Prostate gland (tissue), 2 donors: ENCODE measurements at regions not wholly inside any gene's neighbourhood (a gene's known extent, or its start where the extent isn't known, plus 50 kb on each side); places are given as distances from the start of the nearest gene placed in this dataset.

Experiments
- DNase-seq: peaks from one replicate; pipeline ENCODE4 v3.0.0-alpha.2; 2019; ENCODE audit warnings: low spot score
- H3K27ac ChIP-seq, 2 donors: fragments of 200-600 bp; sonication (generic); 2 replicates each; pipeline ENCODE4 v1.5.1; 2017 to 2019
- H3K27me3 ChIP-seq: fragments of 200-600 bp; sonication (generic); replicated peaks from 2 replicates; pipeline ENCODE4 v1.5.1; 2019; ENCODE audit not compliant: insufficient read depth
- H3K36me3 ChIP-seq, 2 donors: fragments of 200-600 bp; sonication (generic); 1 replicate in 1 of 2; 2 replicates in 1 of 2; pipeline versions ENCODE4 v1.5.1 to v1.8.1; 2017 to 2019
- H3K4me1 ChIP-seq: fragments of 200-600 bp; sonication (generic); replicated peaks from 2 replicates; pipeline ENCODE4 v1.5.1; 2019
- H3K4me3 ChIP-seq, 2 donors: fragments of 200-600 bp; sonication (generic); 2 replicates each; pipeline ENCODE4 v1.5.1; 2017 to 2019
- H3K9me3 ChIP-seq: fragments of 200-600 bp; sonication (generic); 2 replicates; pipeline ENCODE4 v1.5.1; 2017
- POLR2A ChIP-seq: fragments of 450-650 bp; IDR thresholded peaks from one replicate; pipeline ENCODE4 v1.6.1; 2016; ENCODE audit warnings: antibody characterized with exemption, mild to moderate bottlenecking
- POLR2AphosphoS5 ChIP-seq: sonication (generic); formaldehyde crosslinking; IDR thresholded peaks from one replicate; pipeline ENCODE4 v1.6.1; 2017; ENCODE audit warnings: antibody characterized with exemption
- WGBS: methylation state at CpG from one replicate; pipeline ENCODE4 v1.1.5; 2018; 5-methylcytosine and 5-hydroxymethylcytosine counted together
- intact Hi-C: fragments of 100-400 bp; cut with DNase I; formaldehyde crosslinking; loops from one replicate; pipeline ENCODE4 v1.14.2; 2022
- TF ChIP-seq, protein P1 (sequence below), 4 experiments: fragments of 200-600 bp in 2 of 4; fragments of 450-650 bp in 2 of 4; sonication (generic) in 2 of 4; IDR thresholded peaks; 1 replicate in 3 of 4; 2 replicates in 1 of 4; pipeline ENCODE4 v1.5.1; 2016 to 2019; ENCODE audit warnings: antibody characterized with exemption in 4 of 4, mild to moderate bottlenecking in 2 of 4, moderate library complexity in 2 of 4

DNA sequence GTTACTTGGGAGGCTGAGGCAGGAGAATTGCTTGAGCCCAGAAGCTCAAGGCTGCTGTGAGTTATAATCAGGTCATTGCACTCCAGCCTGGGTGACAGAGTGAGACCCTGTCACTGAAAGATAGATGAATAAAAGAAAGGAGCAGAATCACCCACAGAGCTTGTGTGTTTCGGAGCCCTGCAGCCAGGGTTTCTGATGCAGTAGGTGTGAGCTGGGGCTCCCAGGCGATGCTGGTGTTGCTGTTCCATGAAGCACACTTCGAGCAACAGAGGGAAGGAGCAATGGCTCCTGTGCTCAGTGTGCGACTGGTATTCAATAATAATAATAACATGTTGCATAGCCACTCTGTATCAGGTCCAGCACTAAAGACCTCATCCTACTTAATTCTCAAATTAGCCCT, 197.5 kb upstream of the CST7 start:
- no peaks in the 10 kb centered on the region for H3K36me3 ChIP-seq
- intact Hi-C loops: no loop called here
- no peaks in the 10 kb centered on the region for H3K9me3 ChIP-seq
- no peak for TF ChIP-seq POLR2AphosphoS5
- TF ChIP-seq, protein P1, sequence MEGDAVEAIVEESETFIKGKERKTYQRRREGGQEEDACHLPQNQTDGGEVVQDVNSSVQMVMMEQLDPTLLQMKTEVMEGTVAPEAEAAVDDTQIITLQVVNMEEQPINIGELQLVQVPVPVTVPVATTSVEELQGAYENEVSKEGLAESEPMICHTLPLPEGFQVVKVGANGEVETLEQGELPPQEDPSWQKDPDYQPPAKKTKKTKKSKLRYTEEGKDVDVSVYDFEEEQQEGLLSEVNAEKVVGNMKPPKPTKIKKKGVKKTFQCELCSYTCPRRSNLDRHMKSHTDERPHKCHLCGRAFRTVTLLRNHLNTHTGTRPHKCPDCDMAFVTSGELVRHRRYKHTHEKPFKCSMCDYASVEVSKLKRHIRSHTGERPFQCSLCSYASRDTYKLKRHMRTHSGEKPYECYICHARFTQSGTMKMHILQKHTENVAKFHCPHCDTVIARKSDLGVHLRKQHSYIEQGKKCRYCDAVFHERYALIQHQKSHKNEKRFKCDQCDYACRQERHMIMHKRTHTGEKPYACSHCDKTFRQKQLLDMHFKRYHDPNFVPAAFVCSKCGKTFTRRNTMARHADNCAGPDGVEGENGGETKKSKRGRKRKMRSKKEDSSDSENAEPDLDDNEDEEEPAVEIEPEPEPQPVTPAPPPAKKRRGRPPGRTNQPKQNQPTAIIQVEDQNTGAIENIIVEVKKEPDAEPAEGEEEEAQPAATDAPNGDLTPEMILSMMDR (IDR thresholded peaks at IDR 0.05): no peak
- no peak for TF ChIP-seq POLR2A
- no peak overlapping the region for H3K4me3 ChIP-seq
- DNase-seq: no peak
- no peak overlapping the region for H3K27ac ChIP-seq
- no peaks in the 10 kb centered on the region for H3K4me1 ChIP-seq
- WGBS: 97% methylated on average over 4 of the region's 4 CpGs
- H3K27me3 ChIP-seq: no peaks in the 10 kb centered on the region

DNA sequence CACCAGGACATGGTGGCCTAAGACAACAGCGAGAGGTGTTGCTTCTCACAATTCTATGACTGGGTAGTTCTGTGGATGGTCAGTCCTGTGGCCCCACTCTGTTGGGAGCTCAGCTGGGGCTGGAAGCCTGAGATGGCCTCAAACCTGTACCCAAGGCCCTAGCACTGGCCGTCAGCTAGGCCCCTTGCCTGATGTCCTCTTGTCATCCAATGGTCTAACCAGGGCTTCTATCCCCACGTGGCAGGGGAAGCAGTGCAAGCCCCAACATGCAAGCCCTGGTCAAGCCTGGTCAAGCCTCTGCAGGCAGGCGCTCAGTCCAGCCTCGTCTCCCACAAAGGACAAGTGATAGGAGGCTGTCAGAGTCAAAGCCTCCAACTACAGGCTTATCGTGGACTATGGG, 196.5 kb upstream of the CST7 start:
- H3K27ac ChIP-seq: no peak overlapping the region
- no peaks in the 10 kb centered on the region for H3K4me1 ChIP-seq
- no peaks in the 10 kb centered on the region for H3K9me3 ChIP-seq
- DNase-seq: no peak
- no peak overlapping the region for H3K4me3 ChIP-seq
- intact Hi-C loops: no loop called here
- H3K36me3 ChIP-seq: no peaks in the 10 kb centered on the region
- H3K27me3 ChIP-seq: no peaks in the 10 kb centered on the region
- WGBS: 82% methylated on average over 4 of the region's 6 CpGs
- TF ChIP-seq, protein P1 (IDR thresholded peaks at IDR 0.05): no peak
- TF ChIP-seq POLR2AphosphoS5: no peak
- no peak for TF ChIP-seq POLR2A

DNA sequence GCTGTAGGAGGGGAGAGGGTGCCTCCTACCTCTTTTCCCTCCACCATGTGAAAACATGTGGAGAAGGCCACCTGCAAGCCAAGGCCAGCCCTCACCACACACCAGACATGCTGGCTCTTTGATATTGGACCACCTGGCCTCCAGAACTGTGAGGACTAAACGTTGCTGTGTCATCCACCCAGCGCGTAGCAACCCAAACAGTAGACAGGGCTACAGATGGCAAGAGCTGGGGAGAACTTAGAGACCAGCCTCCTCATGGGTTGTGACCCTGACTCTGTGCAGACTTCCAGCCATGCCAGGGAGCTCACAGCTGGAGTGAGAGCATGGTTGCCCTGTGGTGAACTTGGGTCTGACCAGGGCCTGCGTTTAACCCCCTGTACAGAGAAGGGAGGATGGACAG, 195.9 kb upstream of the CST7 start:
- intact Hi-C loops: no loop called here
- no peak for DNase-seq
- 95% methylated on average over 3 of the region's 4 CpGs for WGBS

DNA sequence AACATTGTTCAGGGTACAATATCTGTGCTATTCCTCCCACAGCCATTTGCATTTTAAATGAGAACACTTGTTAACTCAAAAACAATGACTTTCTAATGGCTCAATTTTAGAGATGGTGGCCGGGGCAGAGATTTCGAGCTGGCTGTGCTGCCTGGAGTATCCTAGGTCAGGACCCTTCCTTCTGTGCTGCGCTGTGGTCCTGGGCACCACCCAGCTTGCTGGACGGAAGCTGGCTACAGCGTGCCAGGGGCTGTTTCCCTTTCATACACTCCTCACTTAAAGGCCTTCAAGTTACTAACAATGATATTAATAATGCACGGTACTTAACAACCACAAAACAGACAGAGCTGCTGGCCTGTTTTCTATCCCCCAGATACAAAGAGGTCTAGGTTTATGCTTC, 194.4 kb upstream of the CST7 start:
- WGBS: 84% methylated on average over 6 of the region's 6 CpGs
- TF ChIP-seq, protein P1 (IDR thresholded peaks at IDR 0.05): no peak
- TF ChIP-seq POLR2AphosphoS5: no peak
- TF ChIP-seq POLR2A: no peak
- no peak overlapping the region for H3K4me3 ChIP-seq
- intact Hi-C loops: no loop called here
- no peak for DNase-seq
- no peaks in the 10 kb centered on the region for H3K36me3 ChIP-seq
- H3K27me3 ChIP-seq: no peaks in the 10 kb centered on the region
- H3K4me1 ChIP-seq: no peaks in the 10 kb centered on the region
- no peaks in the 10 kb centered on the region for H3K9me3 ChIP-seq
- no peak overlapping the region for H3K27ac ChIP-seq

More for the DNA sequence above, 195.9 kb upstream of the CST7 start:
- Histone ChIP-seq H3K36me3 (no peaks in the 10 kb centered on the region), H3K27ac (no peak overlapping the region), H3K9me3 (no peaks in the 10 kb centered on the region), H3K4me1 (no peaks in the 10 kb centered on the region), H3K4me3 (no peak overlapping the region), H3K27me3 (no peaks in the 10 kb centered on the region)
- TF ChIP-seq POLR2A: no peak

- 77% methylated on average over 4 of the region's 4 CpGs for WGBS
- H3K36me3 ChIP-seq: no peaks in the 10 kb centered on the region
- H3K4me1 ChIP-seq: no peaks in the 10 kb centered on the region
- H3K4me3 ChIP-seq: no peak overlapping the region
- no peak for DNase-seq
- no peak overlapping the region for H3K27ac ChIP-seq
- no peaks in the 10 kb centered on the region for H3K9me3 ChIP-seq
- H3K27me3 ChIP-seq: no peaks in the 10 kb centered on the region
- TF ChIP-seq, protein P1 (IDR thresholded peaks at IDR 0.05): no peak
- TF ChIP-seq POLR2A (no peak), POLR2AphosphoS5 (no peak)
- intact Hi-C loops: no loop called here
These were observed 193.6 kb upstream of the CST7 start for GRCh38 chr20:24755411-24755922.
